GM23338 (cell line): ENCODE measurements at regions not wholly inside any gene's neighbourhood (a gene's known extent, or its start where the extent isn't known, plus 50 kb on each side); places are given as distances from the start of the nearest gene placed in this dataset.

ENCODE experiments used
- ATAC-seq: fragments of 200-7000 bp; cut with Tn5 transposase; 3 replicates; pipeline ENCODE4 v1.9.1; 2020
- DNase-seq: peaks from one replicate; pipeline ENCODE4 v3.0.0-alpha.2; 2015; ENCODE audit warnings: low spot score
- H2AFZ ChIP-seq: fragments of 200-600 bp; sonication (generic); 2 replicates; pipeline ENCODE4 v1.8.0; 2016; ENCODE audit warnings: antibody characterized with exemption, mild to moderate bottlenecking, moderate library complexity
- H3F3A ChIP-seq: fragments of 200-600 bp; sonication (generic); replicated peaks from 2 replicates; pipeline ENCODE4 v1.8.0; 2017; ENCODE audit warnings: antibody characterized with exemption, mixed run types, low read depth
- H3K27ac ChIP-seq: fragments of 200-600 bp; sonication (generic); 2 replicates; pipeline ENCODE4 v1.6.1; 2016; ENCODE audit warnings: low read depth
- H3K27me3 ChIP-seq: fragments of 200-600 bp; sonication (generic); 2 replicates; pipeline ENCODE4 v1.8.0; 2016; ENCODE audit warnings: mild to moderate bottlenecking, mixed run types, moderate library complexity; ENCODE audit not compliant: insufficient read depth
- H3K36me3 ChIP-seq: fragments of 200-600 bp; sonication (generic); 2 replicates; pipeline ENCODE4 v1.8.0; 2016; ENCODE audit warnings: mild to moderate bottlenecking; ENCODE audit not compliant: insufficient read depth
- H3K4me1 ChIP-seq: fragments of 200-600 bp; sonication (generic); 2 replicates; pipeline ENCODE4 v1.8.0; 2016; ENCODE audit warnings: mild to moderate bottlenecking, moderate library complexity; ENCODE audit not compliant: insufficient read depth
- H3K4me2 ChIP-seq: fragments of 200-600 bp; sonication (generic); 2 replicates; pipeline ENCODE4 v1.7.1; 2017; ENCODE audit warnings: mixed run types
- H3K4me3 ChIP-seq: fragments of 200-600 bp; sonication (generic); 2 replicates; pipeline ENCODE4 v1.6.1; 2016; ENCODE audit warnings: mixed run types
- H3K79me2 ChIP-seq: fragments of 200-600 bp; sonication (generic); replicated peaks from 2 replicates; pipeline ENCODE4 v1.8.0; 2017; ENCODE audit warnings: mild to moderate bottlenecking; ENCODE audit not compliant: insufficient read depth
- H3K9me2 ChIP-seq: fragments of 200-600 bp; sonication (generic); 2 replicates; pipeline ENCODE4 v1.8.0; 2017; ENCODE audit not compliant: insufficient read depth
- H4K20me1 ChIP-seq: fragments of 200-600 bp; sonication (generic); replicated peaks from 2 replicates; pipeline ENCODE4 v1.8.0; 2017; ENCODE audit warnings: mild to moderate bottlenecking; ENCODE audit not compliant: insufficient read depth
- H3K27ac Mint-ChIP-seq: 2 replicates; pipeline ENCODE4 v1.8.0; 2020; ENCODE audit warnings: inconsistent platforms, mild to moderate bottlenecking, moderate library complexity, mixed read lengths
- H3K27me3 Mint-ChIP-seq: 3 replicates; pipeline ENCODE4 v1.8.0; 2022; ENCODE audit warnings: low read depth, mild to moderate bottlenecking, moderate library complexity, mixed read lengths, inconsistent platforms; ENCODE audit not compliant: insufficient read depth, poor library complexity
- H3K36me3 Mint-ChIP-seq: 3 replicates; pipeline ENCODE4 v1.8.0; 2021; ENCODE audit warnings: low read depth, mild to moderate bottlenecking, inconsistent platforms, moderate library complexity, mixed read lengths
- H3K4me1 Mint-ChIP-seq: 3 replicates; pipeline ENCODE4 v1.8.0; 2020; ENCODE audit warnings: mild to moderate bottlenecking, inconsistent platforms, mixed read lengths
- H3K4me3 Mint-ChIP-seq: 3 replicates; pipeline ENCODE4 v1.8.0; 2021; ENCODE audit warnings: moderate library complexity, mild to moderate bottlenecking, inconsistent platforms, mixed read lengths
- H3K9me3 Mint-ChIP-seq: 3 replicates; pipeline ENCODE4 v1.8.0; 2020; ENCODE audit warnings: moderate library complexity, mild to moderate bottlenecking, inconsistent platforms, mixed read lengths
- CREB1 ChIP-seq: fragments of 250-450 bp; sonication (Bioruptor Pico); IDR thresholded peaks from 2 replicates; pipeline ENCODE4 v1.5.0; 2020; ENCODE audit warnings: low read depth, mild to moderate bottlenecking, moderate library complexity
- EZH2 ChIP-seq: fragments of 200-600 bp; sonication (generic); IDR thresholded peaks from one replicate; pipeline ENCODE4 v1.8.0; 2017; ENCODE audit warnings: antibody characterized with exemption, mild to moderate bottlenecking, low read depth; ENCODE audit not compliant: unreplicated experiment
- EZH2phosphoT487 ChIP-seq: fragments of 200-600 bp; sonication (generic); IDR thresholded peaks from one replicate; pipeline ENCODE4 v1.8.1; 2018; ENCODE audit warnings: antibody characterized with exemption; ENCODE audit not compliant: unreplicated experiment
- JUNB ChIP-seq: IDR thresholded peaks from one replicate; pipeline ENCODE4 v1.6.1; 2016; ENCODE audit warnings: antibody characterized with exemption; ENCODE audit not compliant: unreplicated experiment
- NANOG ChIP-seq: IDR thresholded peaks from 2 replicates; pipeline ENCODE4 v1.6.1; 2016; ENCODE audit warnings: antibody characterized with exemption, borderline replicate concordance
- STAT1 ChIP-seq: IDR thresholded peaks from one replicate; pipeline ENCODE4 v1.6.1; 2016; ENCODE audit warnings: antibody characterized with exemption; ENCODE audit not compliant: unreplicated experiment
- ZNF114 ChIP-seq: fragments of 250-450 bp; sonication (Bioruptor Pico); IDR thresholded peaks from 2 replicates; pipeline ENCODE4 v1.5.0; 2020; ENCODE audit warnings: mild to moderate bottlenecking, moderate library complexity
- ZNF331 ChIP-seq: fragments of 250-450 bp; sonication (Bioruptor Pico); IDR thresholded peaks from 2 replicates; pipeline ENCODE4 v1.5.0; 2020; ENCODE audit warnings: low read depth, mild to moderate bottlenecking, moderate library complexity
- TF ChIP-seq, protein P1 (sequence below), 2 experiments: fragments of 200-600 bp in 1 of 2; sonication (generic) in 1 of 2; conservative IDR thresholded peaks; 2 replicates each; pipeline versions ENCODE4 v1.5.1 to v1.6.1; 2016 to 2017; ENCODE audit warnings: antibody characterized with exemption in 2 of 2, low read depth in 2 of 2, mild to moderate bottlenecking in 2 of 2, moderate library complexity in 1 of 2
- TF ChIP-seq, protein P2 (sequence below): IDR thresholded peaks from one replicate; pipeline ENCODE4 v1.6.1; 2018; ENCODE audit warnings: antibody characterized with exemption; ENCODE audit not compliant: unreplicated experiment
- TF ChIP-seq, protein P3 (sequence below): IDR thresholded peaks from 2 replicates; pipeline ENCODE4 v1.6.1; 2016; ENCODE audit warnings: antibody characterized with exemption

DNA sequence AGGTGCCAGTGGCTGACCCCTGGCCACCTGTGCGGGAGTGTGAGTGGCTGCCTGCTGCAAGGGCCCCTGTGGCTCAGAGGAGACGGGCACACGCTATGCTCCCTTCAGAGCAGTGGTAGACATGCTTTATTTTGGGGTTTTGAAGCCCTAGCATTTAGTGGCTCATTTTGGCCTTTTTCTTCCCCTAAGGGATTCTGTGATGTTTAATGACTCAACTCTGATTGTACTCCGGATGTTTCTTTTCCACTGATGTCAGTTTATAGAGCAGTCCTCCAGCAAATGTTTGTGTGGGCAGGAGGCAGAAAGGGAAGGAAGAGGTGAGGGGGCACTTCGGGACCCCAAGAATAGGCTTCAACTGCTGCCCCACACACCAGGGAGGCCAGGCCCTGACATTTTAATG is 288.9 kb upstream of the C2CD4B start:
- DNase-seq (no peak), ATAC-seq (no peak)
- Mint-ChIP-seq H3K27ac (no peak overlapping the region), H3K27me3 (peaks cover 11% of the 10 kb centered on the region), H3K9me3 (no peaks in the 10 kb centered on the region), H3K4me3 (no peak overlapping the region), H3K4me1 (peaks cover 64% of the 10 kb centered on the region), H3K36me3 (no peaks in the 10 kb centered on the region)
- Histone ChIP-seq H2AFZ (no peak overlapping the region), H3K36me3 (no peaks in the 10 kb centered on the region), H3K27ac (no peak overlapping the region), H3K79me2 (peaks cover 13% of the 10 kb centered on the region; the same call in 1 of the 2 replicates), H3K4me2 (no peak overlapping the region), H3K4me3 (no peak overlapping the region), H3K4me1 (peaks cover 21% of the 10 kb centered on the region), H4K20me1 (no peaks in the 10 kb centered on the region), H3K9me2 (no peaks in the 10 kb centered on the region), H3F3A (no peaks in the 10 kb centered on the region), H3K27me3 (no peaks in the 10 kb centered on the region)
- TF ChIP-seq CREB1 (CRISPR knock-in tag) (no peak), EZH2 (no peak), EZH2phosphoT487 (no peak)
- TF ChIP-seq, protein P1, sequence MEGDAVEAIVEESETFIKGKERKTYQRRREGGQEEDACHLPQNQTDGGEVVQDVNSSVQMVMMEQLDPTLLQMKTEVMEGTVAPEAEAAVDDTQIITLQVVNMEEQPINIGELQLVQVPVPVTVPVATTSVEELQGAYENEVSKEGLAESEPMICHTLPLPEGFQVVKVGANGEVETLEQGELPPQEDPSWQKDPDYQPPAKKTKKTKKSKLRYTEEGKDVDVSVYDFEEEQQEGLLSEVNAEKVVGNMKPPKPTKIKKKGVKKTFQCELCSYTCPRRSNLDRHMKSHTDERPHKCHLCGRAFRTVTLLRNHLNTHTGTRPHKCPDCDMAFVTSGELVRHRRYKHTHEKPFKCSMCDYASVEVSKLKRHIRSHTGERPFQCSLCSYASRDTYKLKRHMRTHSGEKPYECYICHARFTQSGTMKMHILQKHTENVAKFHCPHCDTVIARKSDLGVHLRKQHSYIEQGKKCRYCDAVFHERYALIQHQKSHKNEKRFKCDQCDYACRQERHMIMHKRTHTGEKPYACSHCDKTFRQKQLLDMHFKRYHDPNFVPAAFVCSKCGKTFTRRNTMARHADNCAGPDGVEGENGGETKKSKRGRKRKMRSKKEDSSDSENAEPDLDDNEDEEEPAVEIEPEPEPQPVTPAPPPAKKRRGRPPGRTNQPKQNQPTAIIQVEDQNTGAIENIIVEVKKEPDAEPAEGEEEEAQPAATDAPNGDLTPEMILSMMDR (conservative IDR thresholded peaks at IDR 0.05; ENCODE audit: low read depth in 2 of 2) = no peak

DNA sequence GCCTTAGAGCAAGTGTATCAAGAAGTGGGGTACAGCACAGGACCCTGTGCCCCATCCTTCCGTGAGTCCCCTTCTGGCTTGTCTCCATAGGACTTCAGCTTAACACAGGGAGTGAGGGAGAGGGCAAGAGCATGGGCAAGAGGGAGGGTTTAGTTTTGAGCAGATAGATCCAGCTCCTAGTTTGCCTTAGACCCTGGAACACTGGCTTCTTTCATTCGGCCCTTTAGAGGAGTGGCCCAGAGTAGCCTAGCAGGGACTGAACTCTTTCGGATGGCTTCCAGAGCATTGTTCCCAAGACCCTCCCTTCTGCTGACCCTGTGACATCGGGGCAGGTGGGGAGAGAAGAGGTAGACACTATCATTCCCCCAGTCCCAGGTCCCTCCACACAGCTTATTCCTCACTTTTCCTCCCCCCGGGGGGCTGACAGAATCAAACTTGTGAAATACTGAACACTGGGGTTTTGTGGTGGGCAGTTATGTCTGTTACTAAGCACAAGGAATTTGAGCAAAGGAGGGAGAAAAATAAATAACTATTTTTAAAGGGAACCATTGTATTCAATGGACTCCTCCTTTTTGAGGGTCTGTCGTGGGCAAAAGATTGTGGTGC is 289.6 kb upstream of the C2CD4B start:
- H3K4me1 ChIP-seq = peaks cover 20% of the 10 kb centered on the region
- H3K4me3 Mint-ChIP-seq = no peak overlapping the region
- TF ChIP-seq EZH2 (no peak), EZH2phosphoT487 (no peak), ZNF114 (CRISPR knock-in tag) (no peak), ZNF331 (no peak), STAT1 (no peak), NANOG (no peak), CREB1 (CRISPR knock-in tag) (no peak), JUNB (no peak)
- TF ChIP-seq, protein P1 (conservative IDR thresholded peaks at IDR 0.05; ENCODE audit: low read depth in 2 of 2) = no peak
- TF ChIP-seq, protein P2, sequence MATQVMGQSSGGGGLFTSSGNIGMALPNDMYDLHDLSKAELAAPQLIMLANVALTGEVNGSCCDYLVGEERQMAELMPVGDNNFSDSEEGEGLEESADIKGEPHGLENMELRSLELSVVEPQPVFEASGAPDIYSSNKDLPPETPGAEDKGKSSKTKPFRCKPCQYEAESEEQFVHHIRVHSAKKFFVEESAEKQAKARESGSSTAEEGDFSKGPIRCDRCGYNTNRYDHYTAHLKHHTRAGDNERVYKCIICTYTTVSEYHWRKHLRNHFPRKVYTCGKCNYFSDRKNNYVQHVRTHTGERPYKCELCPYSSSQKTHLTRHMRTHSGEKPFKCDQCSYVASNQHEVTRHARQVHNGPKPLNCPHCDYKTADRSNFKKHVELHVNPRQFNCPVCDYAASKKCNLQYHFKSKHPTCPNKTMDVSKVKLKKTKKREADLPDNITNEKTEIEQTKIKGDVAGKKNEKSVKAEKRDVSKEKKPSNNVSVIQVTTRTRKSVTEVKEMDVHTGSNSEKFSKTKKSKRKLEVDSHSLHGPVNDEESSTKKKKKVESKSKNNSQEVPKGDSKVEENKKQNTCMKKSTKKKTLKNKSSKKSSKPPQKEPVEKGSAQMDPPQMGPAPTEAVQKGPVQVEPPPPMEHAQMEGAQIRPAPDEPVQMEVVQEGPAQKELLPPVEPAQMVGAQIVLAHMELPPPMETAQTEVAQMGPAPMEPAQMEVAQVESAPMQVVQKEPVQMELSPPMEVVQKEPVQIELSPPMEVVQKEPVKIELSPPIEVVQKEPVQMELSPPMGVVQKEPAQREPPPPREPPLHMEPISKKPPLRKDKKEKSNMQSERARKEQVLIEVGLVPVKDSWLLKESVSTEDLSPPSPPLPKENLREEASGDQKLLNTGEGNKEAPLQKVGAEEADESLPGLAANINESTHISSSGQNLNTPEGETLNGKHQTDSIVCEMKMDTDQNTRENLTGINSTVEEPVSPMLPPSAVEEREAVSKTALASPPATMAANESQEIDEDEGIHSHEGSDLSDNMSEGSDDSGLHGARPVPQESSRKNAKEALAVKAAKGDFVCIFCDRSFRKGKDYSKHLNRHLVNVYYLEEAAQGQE = no peak
- TF ChIP-seq, protein P3, sequence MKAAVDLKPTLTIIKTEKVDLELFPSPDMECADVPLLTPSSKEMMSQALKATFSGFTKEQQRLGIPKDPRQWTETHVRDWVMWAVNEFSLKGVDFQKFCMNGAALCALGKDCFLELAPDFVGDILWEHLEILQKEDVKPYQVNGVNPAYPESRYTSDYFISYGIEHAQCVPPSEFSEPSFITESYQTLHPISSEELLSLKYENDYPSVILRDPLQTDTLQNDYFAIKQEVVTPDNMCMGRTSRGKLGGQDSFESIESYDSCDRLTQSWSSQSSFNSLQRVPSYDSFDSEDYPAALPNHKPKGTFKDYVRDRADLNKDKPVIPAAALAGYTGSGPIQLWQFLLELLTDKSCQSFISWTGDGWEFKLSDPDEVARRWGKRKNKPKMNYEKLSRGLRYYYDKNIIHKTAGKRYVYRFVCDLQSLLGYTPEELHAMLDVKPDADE = no peak

More for the DNA sequence above, 289.6 kb upstream of the C2CD4B start:
- Histone ChIP-seq H4K20me1 (no peaks in the 10 kb centered on the region), H3K4me2 (no peak overlapping the region), H3K36me3 (no peaks in the 10 kb centered on the region), H2AFZ (no peak overlapping the region), H3K27me3 (no peaks in the 10 kb centered on the region), H3K27ac (no peak overlapping the region), H3K9me2 (no peaks in the 10 kb centered on the region), H3F3A (no peaks in the 10 kb centered on the region), H3K79me2 (peaks cover 13% of the 10 kb centered on the region; the same call in 1 of the 2 replicates), H3K4me3 (no peak overlapping the region)
- Mint-ChIP-seq H3K27me3 (peaks cover 11% of the 10 kb centered on the region), H3K36me3 (no peaks in the 10 kb centered on the region), H3K27ac (no peak overlapping the region), H3K9me3 (no peaks in the 10 kb centered on the region), H3K4me1 (peaks cover 63% of the 10 kb centered on the region)
- DNase-seq (no peak), ATAC-seq (no peak)
